Pons (tissue), 1 donor: ENCODE measurements at regions not wholly inside any gene's neighbourhood (a gene's known extent, or its start where the extent isn't known, plus 50 kb on each side); places are given as distances from the start of the nearest gene placed in this dataset.

ENCODE experiments used
- DNase-seq: peaks from one replicate; pipeline ENCODE4 v3.0.0-alpha.2; 2016; ENCODE audit warnings: low spot score

DNA sequence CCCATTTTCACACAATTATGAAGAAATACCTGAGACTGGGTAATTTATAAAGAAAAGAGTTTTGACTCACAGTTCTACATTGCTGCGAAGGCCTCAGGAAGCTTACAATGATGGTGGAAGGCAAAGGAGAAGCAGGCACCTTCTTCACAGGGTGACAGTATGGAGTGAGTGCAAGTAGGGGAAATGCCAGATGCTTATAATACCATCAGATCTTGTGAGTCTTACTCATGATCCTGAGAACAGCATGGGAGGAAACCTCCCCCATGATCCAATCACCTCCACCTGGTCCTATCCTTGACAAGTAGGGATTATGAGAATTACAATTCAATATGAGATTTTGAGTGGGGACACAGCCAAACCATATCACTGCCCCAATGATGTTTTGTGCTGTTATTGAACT, 189.3 kb upstream of the CRY1 start:
- DNase-seq: no peak

DNA sequence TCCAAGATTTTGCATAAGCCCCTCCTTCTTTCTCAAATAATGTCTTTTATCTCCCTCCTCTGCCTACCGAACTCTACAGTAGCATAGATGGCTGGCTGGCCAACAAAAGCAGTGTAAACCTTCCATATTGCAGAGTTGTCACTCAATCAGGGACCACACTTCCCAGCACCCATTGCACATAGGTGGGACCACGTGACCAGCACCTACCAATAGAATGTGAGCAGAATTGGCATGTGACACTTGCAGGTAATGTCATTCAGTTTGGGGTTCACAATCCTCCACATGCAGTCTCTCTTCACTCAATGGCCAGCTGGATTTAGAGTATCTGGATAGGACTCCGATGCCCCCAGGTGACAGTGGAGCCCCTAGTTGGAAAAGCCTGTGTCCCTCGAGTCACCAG, 190.3 kb upstream of the CRY1 start:
- no peak for DNase-seq

DNA sequence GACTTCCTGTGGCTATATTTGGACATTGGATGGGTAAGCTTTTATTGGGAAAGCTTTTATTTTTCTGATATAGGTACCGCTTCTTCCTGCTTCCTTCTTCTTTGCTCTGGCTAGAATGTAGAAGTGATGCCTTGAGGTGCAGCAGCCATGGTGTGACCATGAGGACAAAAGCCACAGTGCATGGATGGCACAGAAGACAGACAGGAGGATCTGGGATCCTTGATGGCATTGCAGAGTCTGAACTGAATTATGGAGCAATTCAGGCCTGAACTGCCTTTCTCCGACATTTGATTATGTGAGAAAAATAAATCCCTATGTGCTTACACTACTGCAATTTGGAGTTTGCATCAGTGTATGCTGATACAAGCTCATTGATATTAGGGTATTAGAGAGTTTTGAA, 191.3 kb upstream of the CRY1 start:
- DNase-seq: no peak

DNA sequence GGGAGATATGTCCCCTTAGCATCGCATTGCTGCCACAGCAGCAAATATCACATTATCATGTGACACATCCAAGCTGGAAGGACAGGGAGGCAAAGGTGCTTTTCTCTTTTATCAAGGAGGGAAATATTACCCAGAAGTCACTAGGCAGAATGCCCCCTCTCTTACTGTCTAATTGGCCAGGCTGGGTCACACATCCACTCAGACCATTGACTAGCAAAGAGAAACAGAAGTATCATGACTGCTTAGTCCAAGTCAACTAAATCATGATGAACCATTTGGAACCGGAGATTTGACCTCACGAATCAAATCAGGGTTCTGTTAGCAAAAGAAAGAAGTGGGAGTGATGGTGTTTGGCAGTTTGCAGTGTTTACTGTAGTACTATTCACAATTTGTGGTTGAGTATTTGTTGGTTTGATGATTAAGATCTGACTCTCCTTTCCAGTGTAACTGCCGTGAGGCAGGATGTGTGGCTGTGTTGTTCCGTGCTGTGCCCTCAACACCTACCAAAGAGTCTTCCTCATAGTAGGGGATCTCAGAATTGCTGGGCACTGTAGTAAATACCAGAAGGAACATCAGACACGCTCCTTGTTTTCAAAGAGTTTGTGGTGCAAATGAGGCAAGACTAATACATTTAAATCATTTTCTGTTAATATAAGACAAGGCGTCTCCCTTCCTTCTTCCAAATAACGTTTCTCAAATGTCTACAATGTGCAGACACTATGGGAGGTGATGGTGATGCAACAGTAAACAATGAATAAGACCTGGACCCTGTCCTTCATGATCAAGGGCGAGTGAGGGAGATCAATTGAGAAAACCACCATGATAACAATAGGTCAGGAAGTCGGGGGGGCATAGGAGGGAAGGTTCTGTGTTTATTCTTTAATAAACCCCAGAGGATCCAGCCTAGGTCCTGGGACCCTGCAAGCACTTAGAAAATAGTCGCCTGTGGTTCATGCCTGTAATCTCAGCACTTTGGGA, 194.4 kb upstream of the CRY1 start:
- no peak for DNase-seq

DNA sequence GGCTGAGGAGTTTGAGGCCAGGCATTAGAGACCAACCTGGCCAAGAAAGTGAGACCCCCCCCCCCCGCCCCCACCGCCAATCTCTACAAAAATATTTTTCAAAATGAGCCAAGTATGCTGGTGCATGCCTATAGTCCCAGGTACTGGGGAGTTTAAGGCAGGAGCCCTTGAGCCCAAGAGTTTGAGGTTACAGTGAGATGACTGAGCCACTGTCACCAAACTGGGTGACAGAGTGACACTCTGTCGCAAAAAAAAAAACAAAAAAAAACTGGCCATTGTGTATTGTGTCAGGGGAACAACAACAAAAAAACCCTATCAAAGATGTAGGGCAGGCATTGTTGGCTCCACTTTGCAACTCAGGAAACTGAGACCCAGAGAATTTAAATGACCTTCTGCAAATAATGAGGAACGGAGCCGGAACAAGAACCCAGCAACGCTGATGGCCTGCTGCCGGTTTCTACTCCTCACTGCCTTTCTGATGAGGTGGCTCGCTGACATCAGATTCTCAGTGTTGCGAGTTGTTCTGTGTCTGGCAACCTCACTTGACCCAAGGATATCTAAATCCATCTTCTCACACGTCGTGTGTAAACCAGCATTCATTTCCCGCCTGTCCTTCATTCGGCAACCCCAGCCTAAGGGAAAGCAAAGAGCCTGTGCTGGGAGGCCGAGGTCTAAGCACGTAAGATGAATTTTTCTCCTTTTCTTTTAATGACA, 195.2 kb upstream of the CRY1 start:
- peak; percentile 2 for DNase-seq

DNA sequence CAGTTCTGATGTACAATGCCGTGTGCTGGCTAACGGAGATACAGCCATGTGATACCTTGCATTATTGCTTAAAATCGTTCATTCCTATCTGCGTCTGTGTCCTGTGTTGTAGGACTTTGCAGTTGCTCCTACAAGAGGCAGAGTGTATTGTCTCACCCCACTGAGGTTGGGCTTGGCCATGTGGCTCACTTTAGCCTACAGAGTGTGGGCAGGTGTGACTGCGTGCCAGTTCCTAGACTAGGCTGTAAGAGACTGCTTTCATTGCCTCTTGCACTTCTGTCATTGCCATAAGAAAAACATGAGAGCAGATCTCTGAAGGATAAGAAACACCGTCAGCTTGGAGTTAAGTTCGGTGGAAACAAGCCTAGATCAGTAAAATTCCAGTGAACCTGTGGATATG, 197.7 kb upstream of the CRY1 start:
- DNase-seq: no peak

DNA sequence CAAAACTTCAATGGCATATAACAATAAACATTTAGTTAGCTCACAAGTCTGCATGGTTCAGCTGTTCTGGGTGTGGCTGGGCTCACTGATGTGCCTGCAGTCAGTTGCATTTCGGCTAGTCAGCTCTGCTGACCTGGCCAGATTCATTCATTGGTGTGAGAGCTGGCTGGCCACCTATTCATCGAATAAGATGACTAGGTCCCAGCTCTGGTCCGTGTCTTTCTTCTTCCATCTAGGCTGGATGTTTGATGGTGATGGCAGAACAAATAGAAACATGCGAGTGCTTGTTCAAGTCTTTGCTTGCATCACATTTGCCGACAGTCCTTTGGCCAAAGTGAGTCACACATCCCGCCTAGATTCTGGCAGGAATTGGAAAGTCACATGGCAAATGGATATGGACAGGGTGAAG, 203.3 kb upstream of the CRY1 start:
- no peak for DNase-seq

DNA sequence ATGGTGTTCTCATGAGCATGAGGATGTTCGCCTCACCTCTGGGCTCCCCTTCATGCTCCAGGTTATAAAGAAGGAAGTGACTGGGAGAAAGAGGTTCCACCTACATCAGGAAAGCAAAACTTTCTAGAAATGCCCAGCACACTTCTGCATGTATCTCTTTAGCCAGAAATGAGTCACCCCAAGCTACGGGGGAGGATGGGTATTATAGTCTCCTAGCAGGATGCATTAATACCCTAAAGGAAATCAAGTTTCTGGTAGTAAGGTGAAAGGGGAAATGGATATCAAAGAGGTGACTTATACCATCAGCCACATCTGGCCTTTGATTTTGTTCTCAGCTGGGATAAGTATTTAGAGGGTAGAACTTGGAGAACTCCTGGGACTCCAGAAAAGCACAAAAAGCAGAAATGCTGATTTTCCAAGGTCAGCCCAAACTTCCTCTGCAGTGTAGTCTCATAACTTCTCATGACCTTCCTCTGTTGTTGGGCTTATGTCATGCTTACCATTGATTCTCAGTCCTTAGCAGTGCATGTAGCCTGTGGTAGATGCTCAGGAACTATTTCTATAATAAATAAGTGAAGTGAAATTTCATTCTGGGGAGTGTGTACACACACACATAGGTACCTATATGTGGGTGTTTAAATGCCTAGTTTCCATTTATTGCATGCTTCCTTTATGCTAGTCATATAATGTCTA, 209.4 kb upstream of the CRY1 start:
- DNase-seq: no peak

DNA sequence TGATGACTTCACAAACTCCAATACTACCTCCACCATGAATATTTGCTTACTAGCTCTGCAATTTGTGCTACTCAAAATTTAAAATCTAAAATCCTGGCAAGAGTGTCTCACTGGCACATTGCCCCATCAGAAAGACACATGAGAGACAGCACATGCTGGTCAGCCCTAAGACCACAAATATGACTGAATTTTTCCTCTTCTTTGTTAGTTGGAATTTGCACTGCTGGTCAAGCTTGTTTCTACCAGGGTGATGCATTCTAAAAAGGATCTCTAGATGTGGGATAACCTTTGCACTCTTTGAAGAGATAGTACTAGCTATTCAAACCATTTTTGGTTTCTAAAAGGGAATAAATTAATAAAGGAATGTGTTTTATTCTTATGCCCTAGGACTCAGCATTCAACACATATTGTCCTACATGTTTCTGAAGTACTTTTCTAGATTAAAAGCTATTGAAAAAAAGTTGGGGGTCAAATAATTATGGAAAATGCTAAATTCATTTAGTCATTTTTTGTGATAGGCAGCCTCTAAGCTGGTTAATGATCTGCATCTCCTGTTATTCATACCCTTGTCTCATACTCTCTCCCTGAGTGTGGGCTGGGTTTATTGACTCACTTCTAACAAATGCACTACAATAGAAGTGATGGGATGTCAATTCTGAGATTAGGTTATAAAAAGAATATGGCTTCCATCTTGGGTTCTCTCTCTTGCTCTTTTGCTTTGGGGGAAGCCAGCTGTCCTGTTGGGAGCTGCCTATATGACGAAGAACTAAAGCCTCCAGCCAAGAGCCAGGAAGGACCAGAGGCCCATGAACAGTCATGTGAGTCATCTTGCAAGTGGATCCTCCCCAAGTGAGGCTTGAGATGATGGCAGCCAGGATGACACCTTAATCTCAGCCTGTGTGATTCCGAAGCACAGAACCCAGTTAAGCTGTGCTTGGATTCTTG, 211.5 kb upstream of the CRY1 start:
- DNase-seq: no peak

DNA sequence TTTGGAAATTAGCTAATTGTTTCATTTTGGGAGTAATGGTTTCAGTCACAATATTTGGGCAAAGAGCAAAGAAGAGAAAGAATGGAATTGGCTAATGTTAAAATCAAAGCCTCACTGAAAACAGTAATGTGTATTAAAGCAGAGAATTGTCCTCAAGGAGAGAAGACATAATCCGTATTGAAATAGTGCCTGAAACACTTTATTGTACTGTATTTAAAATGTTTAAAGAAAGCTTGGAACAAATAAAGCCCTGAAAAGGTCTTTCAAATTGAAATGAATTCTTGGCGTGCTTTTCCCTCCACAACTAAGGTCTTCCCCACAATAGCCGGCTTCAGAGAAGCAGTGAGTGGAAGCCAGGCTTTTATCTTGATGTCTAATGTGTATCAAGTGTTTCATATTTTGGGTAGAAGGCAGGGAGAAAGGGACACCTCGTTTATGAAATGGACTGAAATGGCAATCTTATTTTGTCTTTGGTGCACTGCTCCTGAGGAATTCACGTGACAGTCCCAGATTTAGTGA, 212.9 kb upstream of the CRY1 start:
- DNase-seq: no peak

DNA sequence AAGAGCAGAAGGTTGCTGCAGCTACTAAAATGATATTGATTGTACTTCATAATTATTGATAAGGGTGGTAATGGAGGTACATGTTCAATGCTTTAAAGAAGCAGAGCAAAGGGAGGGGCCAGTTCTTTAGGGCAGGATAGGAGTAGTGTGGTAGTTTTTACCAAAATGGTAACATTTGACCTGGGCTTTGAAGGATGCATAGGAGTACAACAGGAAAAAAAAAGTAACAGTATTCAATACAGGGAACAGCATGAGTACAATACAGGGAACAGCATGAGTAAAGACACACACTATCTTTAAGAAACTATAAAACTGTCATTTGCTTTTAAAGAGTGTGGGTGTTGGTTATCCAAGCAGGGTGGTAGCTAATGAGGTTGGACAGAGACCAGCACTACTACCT, 215.0 kb upstream of the CRY1 start:
- DNase-seq: no peak

DNA sequence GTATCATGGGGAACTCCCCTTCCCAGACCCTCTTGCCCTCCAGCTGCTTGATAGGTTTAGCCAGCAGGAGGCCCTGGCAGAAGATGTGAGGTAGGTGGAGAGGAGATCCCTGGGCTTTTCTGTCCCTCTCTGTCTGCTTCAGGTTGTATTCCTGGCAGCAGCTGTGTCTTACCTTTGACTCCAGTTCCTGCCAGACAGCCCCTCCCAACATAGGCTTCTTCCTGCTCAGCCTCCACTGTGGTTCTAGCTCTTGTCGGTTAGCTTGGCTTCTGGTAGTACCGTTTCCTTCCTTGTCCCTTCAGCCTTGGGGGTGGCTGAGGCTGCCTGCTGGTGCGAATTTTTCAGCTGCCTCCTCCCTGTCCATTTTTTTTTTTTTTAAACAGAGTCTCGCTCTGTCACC, 215.7 kb upstream of the CRY1 start:
- DNase-seq: no peak

DNA sequence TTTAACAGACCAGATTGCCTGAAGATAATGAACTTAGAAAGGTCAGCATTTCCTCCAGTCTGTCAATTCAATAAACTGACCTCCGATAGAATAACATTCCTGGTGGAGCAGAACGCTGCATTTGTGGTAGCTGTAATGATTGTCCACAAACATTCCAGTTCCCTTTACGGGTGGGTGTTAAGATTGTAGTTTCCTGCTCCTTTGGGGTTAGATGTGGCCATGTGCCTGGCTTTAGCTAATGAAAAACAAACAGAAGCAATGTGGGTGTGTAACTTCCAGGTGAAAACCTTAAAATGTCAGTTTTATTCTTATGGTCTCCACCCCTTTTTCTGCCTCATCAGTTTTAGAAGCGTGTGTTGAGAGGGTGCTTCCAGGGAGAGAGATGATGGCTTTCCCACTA, 217.3 kb upstream of the CRY1 start:
- no peak for DNase-seq

DNA sequence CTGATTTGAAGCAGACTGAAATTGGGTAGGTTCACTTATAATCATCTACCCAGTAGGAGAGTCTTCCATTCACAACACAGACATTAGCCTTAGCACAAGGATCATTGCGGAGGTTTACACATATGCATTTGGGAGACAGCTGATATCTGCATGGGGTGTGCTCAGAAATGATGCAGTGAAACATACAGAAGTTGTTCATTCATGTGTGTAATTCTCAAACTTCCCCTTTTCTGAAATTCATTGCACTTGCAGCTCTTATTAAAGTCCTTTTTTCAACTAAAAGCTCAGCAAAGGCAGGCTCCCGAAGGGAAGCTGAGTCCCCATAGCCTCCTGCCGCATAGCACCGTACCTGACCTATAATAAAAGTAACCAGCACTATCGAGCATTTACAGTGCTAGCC, 218.3 kb upstream of the CRY1 start:
- no peak for DNase-seq

DNA sequence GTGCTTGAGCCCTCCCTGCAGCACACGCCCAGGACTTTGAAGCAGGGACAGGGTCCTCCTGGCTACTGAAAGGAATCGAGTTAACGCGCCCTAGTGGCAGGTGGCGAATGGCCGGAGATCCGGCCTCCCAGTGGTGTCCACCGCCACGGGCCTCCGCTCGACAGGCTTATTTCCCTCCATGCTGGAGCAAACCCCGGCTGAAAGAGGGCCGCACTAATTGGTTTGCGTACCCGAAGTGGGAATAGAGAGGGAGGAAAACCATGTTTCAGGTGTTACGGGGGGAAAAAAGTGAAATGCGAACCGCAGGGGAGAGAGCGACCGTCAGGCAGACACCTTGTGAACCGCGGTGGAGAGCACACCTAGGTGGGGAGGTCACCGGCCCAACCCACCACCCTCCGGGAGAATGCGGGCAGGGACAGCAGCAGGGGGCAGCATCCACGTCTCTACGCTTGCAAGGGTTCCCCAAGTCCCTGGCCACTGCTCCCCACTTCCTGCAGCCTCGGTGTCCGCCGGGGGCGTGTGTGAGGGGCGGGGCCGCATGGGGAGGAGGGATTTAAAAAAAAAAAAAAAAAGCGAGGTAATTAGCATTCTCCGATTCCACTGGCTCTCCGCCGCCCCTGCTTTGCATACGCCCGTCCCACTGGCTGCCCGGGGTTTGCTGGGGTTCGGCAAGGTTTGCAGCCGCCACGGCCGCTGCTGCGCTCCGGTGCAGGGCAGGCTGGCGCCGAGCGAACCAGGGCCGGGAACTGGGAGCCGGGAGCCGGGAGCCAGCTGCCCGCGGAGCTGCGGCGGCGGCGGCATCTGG, 224.6 kb upstream of the CRY1 start:
- DNase-seq: peak; percentile 46

DNA sequence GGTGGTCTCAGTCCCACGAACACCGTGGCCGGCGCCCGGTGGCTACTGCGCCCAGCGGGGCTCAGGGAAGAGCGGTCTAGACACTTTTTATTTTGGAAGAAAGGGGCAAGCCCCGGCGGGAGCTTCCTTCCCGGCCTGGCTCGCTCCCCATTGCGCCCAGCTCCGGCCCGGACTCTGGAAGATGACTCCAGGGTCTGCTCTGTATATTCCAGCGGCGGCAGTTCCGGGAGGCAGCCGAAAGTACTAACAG, 225.1 kb upstream of the CRY1 start:
- no peak for DNase-seq

DNA sequence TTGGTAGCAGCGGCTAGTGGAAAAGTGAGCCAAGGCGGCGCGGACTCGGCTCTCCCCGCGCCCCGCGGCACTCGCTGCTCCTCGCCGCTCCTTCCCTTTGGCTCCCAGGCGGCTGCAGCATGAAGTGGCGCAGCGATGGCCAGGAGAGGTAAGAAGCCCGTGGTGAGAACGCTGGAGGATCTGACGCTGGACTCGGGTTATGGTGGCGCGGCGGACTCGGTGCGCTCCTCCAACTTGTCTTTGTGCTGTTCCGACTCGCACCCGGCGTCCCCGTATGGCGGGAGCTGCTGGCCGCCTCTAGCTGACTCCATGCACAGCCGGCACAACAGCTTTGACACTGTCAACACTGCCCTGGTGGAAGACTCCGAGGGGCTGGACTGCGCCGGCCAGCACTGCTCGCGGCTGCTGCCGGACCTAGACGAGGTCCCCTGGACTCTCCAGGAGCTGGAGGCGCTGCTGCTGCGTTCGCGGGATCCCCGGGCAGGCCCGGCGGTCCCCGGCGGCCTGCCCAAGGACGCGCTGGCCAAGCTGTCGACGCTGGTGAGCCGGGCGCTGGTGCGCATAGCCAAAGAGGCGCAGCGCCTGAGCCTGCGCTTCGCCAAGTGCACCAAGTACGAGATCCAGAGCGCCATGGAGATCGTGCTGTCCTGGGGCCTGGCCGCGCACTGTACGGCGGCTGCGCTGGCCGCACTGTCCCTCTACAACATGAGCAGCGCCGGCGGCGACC, 225.6 kb upstream of the CRY1 start:
- DNase-seq: no peak

DNA sequence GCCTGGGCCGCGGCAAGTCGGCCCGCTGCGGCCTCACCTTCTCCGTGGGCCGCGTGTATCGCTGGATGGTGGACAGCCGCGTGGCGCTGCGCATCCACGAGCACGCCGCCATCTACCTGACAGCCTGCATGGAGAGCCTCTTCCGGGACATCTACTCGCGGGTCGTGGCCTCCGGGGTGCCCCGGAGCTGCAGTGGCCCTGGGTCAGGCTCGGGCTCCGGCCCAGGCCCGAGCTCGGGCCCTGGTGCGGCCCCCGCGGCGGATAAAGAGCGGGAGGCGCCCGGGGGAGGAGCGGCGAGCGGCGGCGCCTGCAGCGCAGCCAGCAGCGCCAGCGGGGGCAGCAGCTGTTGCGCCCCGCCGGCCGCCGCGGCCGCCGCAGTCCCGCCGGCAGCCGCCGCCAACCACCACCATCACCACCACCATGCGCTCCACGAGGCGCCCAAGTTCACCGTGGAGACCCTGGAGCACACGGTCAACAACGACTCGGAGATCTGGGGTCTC, 226.2 kb upstream of the CRY1 start:
- DNase-seq: no peak

DNA sequence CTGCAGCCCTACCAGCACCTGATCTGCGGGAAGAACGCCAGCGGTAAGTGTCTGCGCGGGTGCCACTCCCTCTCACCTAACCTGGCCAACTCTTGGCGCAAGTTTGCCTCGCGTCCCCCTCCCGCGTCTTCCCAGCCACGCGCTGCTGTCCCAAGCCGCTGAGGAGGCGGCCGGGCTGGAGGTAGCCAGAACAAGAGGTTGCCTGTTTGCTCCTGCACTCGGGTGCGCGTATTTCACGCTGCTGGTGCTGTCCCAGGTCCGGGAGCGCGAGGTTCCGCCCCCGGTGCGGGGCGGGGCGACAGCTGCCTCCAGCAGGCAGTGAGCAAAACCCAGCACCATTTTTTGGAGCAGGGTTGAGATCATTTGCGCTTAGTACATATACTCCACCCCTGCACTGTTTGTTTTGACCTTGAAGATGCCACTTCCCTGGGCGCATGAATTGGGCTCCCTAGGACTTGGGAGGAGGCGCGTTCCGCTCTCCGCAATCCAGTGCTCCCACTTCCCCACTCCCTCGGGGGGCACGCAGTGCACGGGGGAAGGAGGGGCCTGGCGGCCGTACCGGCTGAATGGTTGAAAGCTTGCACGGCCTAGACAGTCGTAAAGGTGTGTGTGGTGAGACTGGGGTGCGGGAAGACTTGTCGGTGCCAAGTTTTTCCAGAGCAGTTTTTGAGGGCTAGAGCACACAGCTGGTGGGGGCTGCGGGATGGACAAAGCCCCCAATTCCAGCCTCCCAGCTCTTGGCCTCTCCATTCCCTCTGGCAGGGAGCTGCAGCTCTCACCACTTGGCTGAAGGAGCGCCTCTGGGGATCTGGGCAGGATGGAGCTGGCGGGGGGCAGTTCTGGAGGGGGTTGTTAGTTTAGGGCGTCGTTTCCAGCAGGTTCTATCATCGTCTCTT, 226.9 kb upstream of the CRY1 start:
- no peak for DNase-seq
